ENCODE measurements at regions not wholly inside any gene's neighbourhood (a gene's known extent, or its start where the extent isn't known, plus 50 kb on each side); places are given as distances from the start of the nearest gene placed in this dataset.
"Not testable (repeated sequence)": the region's sequence is repeated elsewhere in the genome, so short reads cannot be mapped to it uniquely, and the experiment has no call there.

DNA sequence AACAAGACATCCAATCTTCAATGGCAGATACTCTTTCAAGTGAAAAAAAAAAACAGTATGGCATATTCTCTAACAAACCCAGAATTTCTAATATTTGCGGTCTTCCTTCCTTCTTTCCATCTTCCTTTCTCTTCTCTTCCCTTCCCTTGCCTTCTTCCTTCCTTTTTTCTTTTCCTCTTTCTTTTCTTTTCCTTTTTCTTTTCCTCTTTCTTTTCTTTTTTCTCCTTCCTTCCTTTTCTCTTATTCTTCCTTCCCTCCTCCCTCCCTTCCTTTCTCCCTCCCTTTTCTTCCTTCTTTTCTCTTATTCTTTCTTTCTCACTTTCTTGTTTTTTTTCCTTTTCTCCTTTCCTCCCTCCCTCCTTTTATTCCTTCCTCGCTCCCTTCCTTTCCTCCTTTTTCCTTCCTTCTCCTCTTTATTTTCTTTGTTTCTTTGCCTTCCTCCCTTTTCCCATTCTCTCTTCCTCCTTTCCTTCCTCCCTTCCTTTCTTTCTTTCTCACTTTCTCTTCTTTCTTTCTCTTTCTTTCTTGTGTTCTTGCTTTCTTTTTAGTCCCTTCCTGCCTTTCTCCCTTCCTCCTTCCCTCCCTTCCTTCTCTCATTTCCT is 209.0 kb downstream of the ZNF92 start:
- TF ChIP-seq, protein P1, sequence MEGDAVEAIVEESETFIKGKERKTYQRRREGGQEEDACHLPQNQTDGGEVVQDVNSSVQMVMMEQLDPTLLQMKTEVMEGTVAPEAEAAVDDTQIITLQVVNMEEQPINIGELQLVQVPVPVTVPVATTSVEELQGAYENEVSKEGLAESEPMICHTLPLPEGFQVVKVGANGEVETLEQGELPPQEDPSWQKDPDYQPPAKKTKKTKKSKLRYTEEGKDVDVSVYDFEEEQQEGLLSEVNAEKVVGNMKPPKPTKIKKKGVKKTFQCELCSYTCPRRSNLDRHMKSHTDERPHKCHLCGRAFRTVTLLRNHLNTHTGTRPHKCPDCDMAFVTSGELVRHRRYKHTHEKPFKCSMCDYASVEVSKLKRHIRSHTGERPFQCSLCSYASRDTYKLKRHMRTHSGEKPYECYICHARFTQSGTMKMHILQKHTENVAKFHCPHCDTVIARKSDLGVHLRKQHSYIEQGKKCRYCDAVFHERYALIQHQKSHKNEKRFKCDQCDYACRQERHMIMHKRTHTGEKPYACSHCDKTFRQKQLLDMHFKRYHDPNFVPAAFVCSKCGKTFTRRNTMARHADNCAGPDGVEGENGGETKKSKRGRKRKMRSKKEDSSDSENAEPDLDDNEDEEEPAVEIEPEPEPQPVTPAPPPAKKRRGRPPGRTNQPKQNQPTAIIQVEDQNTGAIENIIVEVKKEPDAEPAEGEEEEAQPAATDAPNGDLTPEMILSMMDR (IDR thresholded peaks at IDR 0.05) = not testable (repeated sequence)
- not testable (repeated sequence) for TF ChIP-seq POLR2A, POLR2AphosphoS5 (IDR thresholded peaks at IDR 0.05)

Data from prostate gland (tissue), 2 donors.